ENCODE measurements at regions not wholly inside any gene's neighbourhood (a gene's known extent, or its start where the extent isn't known, plus 50 kb on each side); places are given as distances from the start of the nearest gene placed in this dataset.

DNA sequence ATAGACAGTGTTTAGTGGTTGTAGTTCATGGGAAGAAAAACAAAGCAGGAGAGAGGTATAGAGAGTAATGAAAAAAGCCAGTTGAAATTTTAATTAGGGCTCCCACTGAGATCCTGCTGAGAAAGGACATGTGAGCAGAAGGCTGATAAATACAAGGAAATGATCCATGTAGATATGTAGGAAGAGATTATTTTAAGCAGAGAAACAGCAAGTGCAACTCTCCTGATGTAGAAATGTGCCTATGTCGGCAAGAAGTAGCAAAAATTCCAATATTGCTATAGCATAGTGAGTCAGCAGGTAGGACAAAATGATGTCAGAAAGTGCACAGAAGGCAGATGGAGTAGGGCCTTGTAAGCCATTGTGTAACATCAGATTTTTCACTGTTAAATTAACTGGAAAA, 1027.3 kb downstream of the PCDH18 start:
- Histone ChIP-seq H3K27me3 (replicated peaks in 1 of 2; ENCODE audit: control insufficient read depth in 2 of 2, insufficient read depth in 2 of 2, low read length in 1 of 2) (no peaks in the 10 kb centered on the region), H2AFZ (ENCODE audit: control insufficient read depth, low read depth, low read length) (no peak overlapping the region), H3K4me3 (no peak overlapping the region), H3K9me3 (replicated peaks; ENCODE audit: control insufficient read depth, insufficient read depth, low read length) (no peaks in the 10 kb centered on the region), H3K4me1 (ENCODE audit: control insufficient read depth, insufficient read depth, low read length) (no peaks in the 10 kb centered on the region), H3K79me2 (ENCODE audit: control insufficient read depth, insufficient read depth, low read length) (no peaks in the 10 kb centered on the region), H4K20me1 (ENCODE audit: control insufficient read depth, insufficient read depth) (no peaks in the 10 kb centered on the region), H3K9ac (ENCODE audit: control insufficient read depth, insufficient read depth, low read length) (no peak overlapping the region), H3K27ac (ENCODE audit: control insufficient read depth, insufficient read depth) (no peak overlapping the region), H3K36me3 (ENCODE audit: control insufficient read depth in 2 of 2, insufficient read depth in 2 of 2, low read length in 1 of 2) (no peaks in the 10 kb centered on the region), H3K4me2 (ENCODE audit: control insufficient read depth, insufficient read depth) (no peak overlapping the region)
- SMC1A ChIA-PET (ENCODE audit: uncharacterized antibody, unreplicated experiment), result interaction anchor here (3.2 kb wide), 1 partner anchor 10 kb away, joined by 8 read pairs; no protein-coding TSS in a partner anchor
- no peak for TF ChIP-seq WRNIP1 (IDR thresholded peaks at IDR 0.05; ENCODE audit: borderline replicate concordance, low read depth, low read length)
- no peak for TF ChIP-seq NR2C1 (IDR thresholded peaks at IDR 0.05)
- TF ChIP-seq SREBF2 (IDR thresholded peaks at IDR 0.05; ENCODE audit: low read length), result no peak
- TF ChIP-seq GATAD2B (conservative IDR thresholded peaks at IDR 0.05; ENCODE audit: low read depth), result no peak
- 0% methylated on average over 1 of the region's 1 CpG for WGBS (ENCODE audit: insufficient coverage, insufficient replicate concordance, low lambda C conversion rate, missing lambda C conversion rate)
- FAIRE-seq (no peak), DNase-seq (ENCODE audit: low read depth, low spot score) (no peak), ATAC-seq (no peak)
- CTCF ChIA-PET, result interaction anchor here (1.0 kb wide), 1 partner anchor 10 kb away, joined by 3 read pairs; no protein-coding TSS in a partner anchor
- POLR2A ChIA-PET, result no interaction called here
- RAD21 ChIA-PET (ENCODE audit: unreplicated experiment), result no interaction called here
- BruUV-seq (replicated peaks), result no TSS peak
- in situ Hi-C loops (cut with MboI), result no loop called here
- intact Hi-C loops (cut with micrococcal nuclease; ENCODE audit: unreplicated experiment), result no loop called here

DNA sequence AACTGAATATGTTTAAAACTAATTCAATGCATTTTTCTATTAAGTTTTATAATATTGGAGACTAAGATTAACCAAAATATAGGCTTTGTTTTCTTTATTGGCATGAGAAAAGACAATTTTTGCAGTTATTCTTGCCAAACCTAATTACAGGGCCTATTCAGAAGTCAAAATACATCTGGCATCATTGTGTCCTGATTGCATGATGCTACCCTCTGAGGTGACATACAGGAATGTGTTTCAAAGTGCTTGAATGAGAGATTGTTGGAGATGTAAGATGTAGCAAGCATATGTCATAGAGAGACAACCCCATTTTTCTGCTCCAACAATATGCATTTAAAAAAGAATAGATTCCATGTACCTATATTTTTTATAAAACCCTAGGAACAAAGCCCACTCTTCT, 1036.4 kb downstream of the PCDH18 start:
- intact Hi-C loops (cut with micrococcal nuclease; ENCODE audit: unreplicated experiment), result no loop called here
- BruUV-seq (replicated peaks), result no TSS peak
- in situ Hi-C loops (cut with MboI), result no loop called here

More for the DNA sequence above, 1036.4 kb downstream of the PCDH18 start:
- ATAC-seq (no peak), DNase-seq (ENCODE audit: low read depth, low spot score) (no peak), FAIRE-seq (no peak)
- no peaks in the 10 kb centered on the region for H3K4me1 ChIP-seq (ENCODE audit: control insufficient read depth, insufficient read depth, low read length)
- no peak overlapping the region for H3K9ac ChIP-seq (ENCODE audit: control insufficient read depth, insufficient read depth, low read length)
- no peaks in the 10 kb centered on the region for H3K36me3 ChIP-seq (ENCODE audit: control insufficient read depth in 2 of 2, insufficient read depth in 2 of 2, low read length in 1 of 2)
- TF ChIP-seq POLR2A (IDR thresholded peaks at IDR 0.05; ENCODE audit: low read depth, low read length), result no peak
- TF ChIP-seq POU2F2 (IDR thresholded peaks at IDR 0.05; ENCODE audit: borderline replicate concordance, low read depth, low read length), result no peak
- TF ChIP-seq CHD2 (IDR thresholded peaks at IDR 0.05; ENCODE audit: borderline replicate concordance, low read depth, low read length), result no peak
- no peak for TF ChIP-seq DPF2 (IDR thresholded peaks at IDR 0.05)
- TF ChIP-seq, protein P1, sequence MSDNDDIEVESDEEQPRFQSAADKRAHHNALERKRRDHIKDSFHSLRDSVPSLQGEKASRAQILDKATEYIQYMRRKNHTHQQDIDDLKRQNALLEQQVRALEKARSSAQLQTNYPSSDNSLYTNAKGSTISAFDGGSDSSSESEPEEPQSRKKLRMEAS (IDR thresholded peaks at IDR 0.05; ENCODE audit: low read depth, low read length), result no peak
- TF ChIP-seq CBFB (IDR thresholded peaks at IDR 0.05; ENCODE audit: low read depth), result no peak
- TF ChIP-seq, protein P2, sequence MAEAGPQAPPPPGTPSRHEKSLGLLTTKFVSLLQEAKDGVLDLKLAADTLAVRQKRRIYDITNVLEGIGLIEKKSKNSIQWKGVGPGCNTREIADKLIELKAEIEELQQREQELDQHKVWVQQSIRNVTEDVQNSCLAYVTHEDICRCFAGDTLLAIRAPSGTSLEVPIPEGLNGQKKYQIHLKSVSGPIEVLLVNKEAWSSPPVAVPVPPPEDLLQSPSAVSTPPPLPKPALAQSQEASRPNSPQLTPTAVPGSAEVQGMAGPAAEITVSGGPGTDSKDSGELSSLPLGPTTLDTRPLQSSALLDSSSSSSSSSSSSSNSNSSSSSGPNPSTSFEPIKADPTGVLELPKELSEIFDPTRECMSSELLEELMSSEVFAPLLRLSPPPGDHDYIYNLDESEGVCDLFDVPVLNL (IDR thresholded peaks at IDR 0.05; ENCODE audit: low read depth, low read length), result no peak
- no peak for TF ChIP-seq JUNB (IDR thresholded peaks at IDR 0.05)
- TF ChIP-seq RAD51 (IDR thresholded peaks at IDR 0.05), result no peak
- TF ChIP-seq, protein P3, sequence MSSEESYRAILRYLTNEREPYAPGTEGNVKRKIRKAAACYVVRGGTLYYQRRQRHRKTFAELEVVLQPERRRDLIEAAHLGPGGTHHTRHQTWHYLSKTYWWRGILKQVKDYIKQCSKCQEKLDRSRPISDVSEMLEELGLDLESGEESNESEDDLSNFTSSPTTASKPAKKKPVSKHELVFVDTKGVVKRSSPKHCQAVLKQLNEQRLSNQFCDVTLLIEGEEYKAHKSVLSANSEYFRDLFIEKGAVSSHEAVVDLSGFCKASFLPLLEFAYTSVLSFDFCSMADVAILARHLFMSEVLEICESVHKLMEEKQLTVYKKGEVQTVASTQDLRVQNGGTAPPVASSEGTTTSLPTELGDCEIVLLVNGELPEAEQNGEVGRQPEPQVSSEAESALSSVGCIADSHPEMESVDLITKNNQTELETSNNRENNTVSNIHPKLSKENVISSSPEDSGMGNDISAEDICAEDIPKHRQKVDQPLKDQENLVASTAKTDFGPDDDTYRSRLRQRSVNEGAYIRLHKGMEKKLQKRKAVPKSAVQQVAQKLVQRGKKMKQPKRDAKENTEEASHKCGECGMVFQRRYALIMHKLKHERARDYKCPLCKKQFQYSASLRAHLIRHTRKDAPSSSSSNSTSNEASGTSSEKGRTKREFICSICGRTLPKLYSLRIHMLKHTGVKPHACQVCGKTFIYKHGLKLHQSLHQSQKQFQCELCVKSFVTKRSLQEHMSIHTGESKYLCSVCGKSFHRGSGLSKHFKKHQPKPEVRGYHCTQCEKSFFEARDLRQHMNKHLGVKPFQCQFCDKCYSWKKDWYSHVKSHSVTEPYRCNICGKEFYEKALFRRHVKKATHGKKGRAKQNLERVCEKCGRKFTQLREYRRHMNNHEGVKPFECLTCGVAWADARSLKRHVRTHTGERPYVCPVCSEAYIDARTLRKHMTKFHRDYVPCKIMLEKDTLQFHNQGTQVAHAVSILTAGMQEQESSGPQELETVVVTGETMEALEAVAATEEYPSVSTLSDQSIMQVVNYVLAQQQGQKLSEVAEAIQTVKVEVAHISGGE (CRISPR knock-in tag; IDR thresholded peaks at IDR 0.05), result no peak
- TF ChIP-seq RBBP5 (conservative IDR thresholded peaks at IDR 0.05), result no peak
- POLR2A ChIA-PET, result no interaction called here
- no peaks in the 10 kb centered on the region for H3K9me3 ChIP-seq (replicated peaks; ENCODE audit: control insufficient read depth, insufficient read depth, low read length)
- H3K4me3 ChIP-seq, result no peak overlapping the region
- H3K4me2 ChIP-seq (ENCODE audit: control insufficient read depth, insufficient read depth), result no peak overlapping the region
- no peak overlapping the region for H2AFZ ChIP-seq (ENCODE audit: control insufficient read depth, low read depth, low read length)
- CTCF ChIA-PET, result no interaction called here
- no peaks in the 10 kb centered on the region for H3K27me3 ChIP-seq (replicated peaks in 1 of 2; ENCODE audit: control insufficient read depth in 2 of 2, insufficient read depth in 2 of 2, low read length in 1 of 2)
- H3K27ac ChIP-seq (ENCODE audit: control insufficient read depth, insufficient read depth), result no peak overlapping the region
- H3K79me2 ChIP-seq (ENCODE audit: control insufficient read depth, insufficient read depth, low read length), result no peaks in the 10 kb centered on the region
- SMC1A ChIA-PET (ENCODE audit: uncharacterized antibody, unreplicated experiment), result no interaction called here
- no peaks in the 10 kb centered on the region for H4K20me1 ChIP-seq (ENCODE audit: control insufficient read depth, insufficient read depth)
- RAD21 ChIA-PET (ENCODE audit: unreplicated experiment), result no interaction called here
